HepG2 (cell line): ENCODE measurements at regions not wholly inside any gene's neighbourhood (a gene's known extent, or its start where the extent isn't known, plus 50 kb on each side); places are given as distances from the start of the nearest gene placed in this dataset.

Experiments
- ATAC-seq: fragments of 200-7000 bp; cut with Tn5 transposase; 3 replicates; pipeline ENCODE4 v1.9.1; 2020; ENCODE audit warnings: mild to moderate bottlenecking, moderate library complexity
- BruUV-seq: library from RNA; stranded (reverse); fragments of 400-500 nt; replicated peaks from 2 replicates; lab custom pipeline; 2021; lab: Mats Ljungman, UMichigan
- CTCF ChIA-PET: fragments of 300-600 bp; formaldehyde crosslinking; extraction: SDS; loops from one replicate; lab custom pipeline; 2021; ENCODE audit warnings: low total read pairs, inconsistent platforms, low intra/inter-chr PET ratio; lab: Yijun Ruan, JAX
- POLR2A ChIA-PET: fragments of 350-600 bp; sonication (Branson Sonifier 250); formaldehyde crosslinking; loops from one replicate; lab custom pipeline; 2020; ENCODE audit warnings: antibody characterized with exemption, inconsistent platforms; lab: Yijun Ruan, JAX
- DNase-seq: peaks from one replicate; pipeline ENCODE4 v3.0.0-alpha.2; 2015; ENCODE audit warnings: low spot score
- FAIRE-seq: peaks from 3 replicates; lab custom pipeline; 2011; peaks lifted over from hg19 to GRCh38; lab: Jason Lieb, UNC
- H2AFZ ChIP-seq: one replicate; pipeline ENCODE4 v1.6.1; 2011; ENCODE audit warnings: low read length, inconsistent platforms
- H3K27ac ChIP-seq: fragments of 300-600 bp; 3 replicates; pipeline ENCODE4 v1.8.0; 2011; ENCODE audit warnings: mixed run types, mild to moderate bottlenecking, mixed read lengths, low read length, inconsistent platforms; ENCODE audit not compliant: insufficient read depth; ENCODE audit errors: extremely low read length
- H3K27me3 ChIP-seq, 2 experiments: fragments of 200-600 bp in 1 of 2; 2 replicates in 1 of 2; 3 replicates in 1 of 2; pipeline versions ENCODE4 v1.6.0 to v1.8.0; 2011; ENCODE audit warnings: low read length in 2 of 2, mild to moderate bottlenecking in 2 of 2, moderate library complexity in 2 of 2, inconsistent platforms in 1 of 2; ENCODE audit not compliant: insufficient read depth in 2 of 2, control insufficient read depth in 1 of 2
- H3K36me3 ChIP-seq, 2 experiments: fragments of 200-600 bp in 1 of 2; replicated peaks in 1 of 2; 2 replicates in 1 of 2; 3 replicates in 1 of 2; pipeline versions ENCODE4 v1.5.1 to v1.8.0; 2011; ENCODE audit warnings: low read length in 2 of 2, inconsistent platforms in 1 of 2; ENCODE audit not compliant: insufficient read depth in 2 of 2, control insufficient read depth in 1 of 2
- H3K4me1 ChIP-seq: 2 replicates; pipeline ENCODE4 v1.5.1; 2012; ENCODE audit warnings: low read length, inconsistent platforms; ENCODE audit not compliant: insufficient read depth
- H3K4me2 ChIP-seq: 2 replicates; pipeline ENCODE4 v1.6.0; 2011; ENCODE audit warnings: low read depth, low read length, inconsistent platforms
- H3K4me3 ChIP-seq, 3 experiments: fragments of 200-600 bp in 1 of 3; sonication (generic), shearing (Covaris generic) in 1 of 3; replicated peaks in 1 of 3; 2 replicates each; pipeline ENCODE4 v1.5.1; 2011 to 2016; ENCODE audit warnings: low read length in 3 of 3, inconsistent platforms in 2 of 3, low read depth in 2 of 3, mild to moderate bottlenecking in 2 of 3, control low read depth in 1 of 3, mixed read lengths in 1 of 3; ENCODE audit not compliant: insufficient read depth in 1 of 3
- H3K79me2 ChIP-seq: one replicate; pipeline ENCODE4 v1.6.1; 2011; ENCODE audit warnings: low read length, inconsistent platforms; ENCODE audit not compliant: insufficient read depth
- H3K9ac ChIP-seq: 2 replicates; pipeline ENCODE4 v1.6.0; 2011; ENCODE audit warnings: mild to moderate bottlenecking, low read depth, low read length, inconsistent platforms; ENCODE audit not compliant: insufficient read depth
- H3K9me3 ChIP-seq: 2 replicates; pipeline ENCODE4 v1.5.1; 2012; ENCODE audit warnings: mild to moderate bottlenecking, low read length
- H4K20me1 ChIP-seq: 2 replicates; pipeline ENCODE4 v1.6.0; 2011; ENCODE audit warnings: inconsistent platforms, mild to moderate bottlenecking, low read length, moderate library complexity; ENCODE audit not compliant: insufficient read depth
- EED ChIP-seq: sonication (generic); formaldehyde crosslinking; IDR thresholded peaks from 2 replicates; pipeline ENCODE4 v1.5.0; 2020; ENCODE audit warnings: mild to moderate bottlenecking, missing genetic modification reagents
- NFE2L1 ChIP-seq: sonication (generic); formaldehyde crosslinking; IDR thresholded peaks from 2 replicates; pipeline ENCODE4 v1.4.0; 2020; ENCODE audit warnings: missing genetic modification reagents, mild to moderate bottlenecking, borderline replicate concordance
- NPAS2 ChIP-seq: sonication (generic); formaldehyde crosslinking; IDR thresholded peaks from 2 replicates; pipeline ENCODE4 v1.8.0; 2022; ENCODE audit warnings: mild to moderate bottlenecking, missing genetic modification reagents, borderline replicate concordance
- PAWR ChIP-seq: sonication (generic); formaldehyde crosslinking; IDR thresholded peaks from 2 replicates; pipeline ENCODE4 v1.4.0; 2020; ENCODE audit warnings: missing genetic modification reagents, mild to moderate bottlenecking, borderline replicate concordance
- TBP ChIP-seq: sonication (generic); formaldehyde crosslinking; IDR thresholded peaks from 2 replicates; pipeline ENCODE4 v1.5.0; 2020; ENCODE audit warnings: missing genetic modification reagents
- ZNF510 ChIP-seq: sonication (generic); formaldehyde crosslinking; IDR thresholded peaks from 2 replicates; pipeline ENCODE4 v1.4.0; 2020; ENCODE audit warnings: low read depth, mild to moderate bottlenecking, missing genetic modification reagents
- WGBS: methylation state at CpG from one replicate; pipeline ENCODE4 v1.1.6; 2017; ENCODE audit warnings: low lambda C conversion rate; 5-methylcytosine and 5-hydroxymethylcytosine counted together
- in situ Hi-C: cut with HindIII; loops from 2 replicates; pipeline ENCODE4 v1.10.0; 2017; ENCODE audit warnings: low pct_unique_long_range_greater_than_20kb; ENCODE audit not compliant: extremely low pct_ligation_motif_present
- intact Hi-C: fragments of 100-400 bp; cut with micrococcal nuclease; formaldehyde crosslinking; loops from one replicate; pipeline ENCODE4 v1.10.0; 2022; ENCODE audit not compliant: unreplicated experiment
- TF ChIP-seq, protein P1 (sequence below): IDR thresholded peaks from 2 replicates; pipeline ENCODE4 v1.6.1; 2012; ENCODE audit warnings: low read length, improper control_type of control experiment
- TF ChIP-seq, protein P2 (sequence below): sonication (generic); formaldehyde crosslinking; IDR thresholded peaks from 2 replicates; pipeline ENCODE4 v1.4.0; 2020; ENCODE audit warnings: missing genetic modification reagents
- TF ChIP-seq, protein P3 (sequence below): sonication (generic); formaldehyde crosslinking; IDR thresholded peaks from 2 replicates; pipeline ENCODE4 v1.9.0; 2021; ENCODE audit warnings: missing genetic modification reagents, mild to moderate bottlenecking, borderline replicate concordance

DNA sequence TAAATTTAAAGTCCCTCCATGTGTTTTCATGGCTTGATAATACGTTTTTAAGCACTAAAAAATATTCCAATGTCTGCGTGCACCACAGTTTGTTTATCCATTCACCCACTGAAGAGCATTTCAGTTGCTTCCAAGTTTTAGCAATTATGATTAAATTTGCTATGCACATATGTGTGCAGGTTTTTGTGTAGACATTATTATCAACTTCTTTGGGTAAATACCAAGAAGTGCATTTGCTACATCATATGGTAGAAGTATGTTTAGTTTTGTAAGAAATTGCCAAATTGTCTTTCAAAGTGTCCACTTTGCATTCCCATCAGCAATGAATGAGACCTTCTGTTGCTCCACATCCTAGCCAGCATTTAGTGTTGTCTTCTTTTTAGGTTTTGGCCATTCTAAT lies 550.0 kb downstream of the BRINP3 start:
- in situ Hi-C loops: no loop called here

More for the DNA sequence above, 550.0 kb downstream of the BRINP3 start:
- POLR2A ChIA-PET: no interaction called here
- BruUV-seq: no TSS peak
- no peak overlapping the region for H2AFZ ChIP-seq
- no peaks in the 10 kb centered on the region for H3K79me2 ChIP-seq
- H4K20me1 ChIP-seq: no peaks in the 10 kb centered on the region
- no peak overlapping the region for H3K27ac ChIP-seq
- 0% methylated on average over 2 of the region's 2 CpGs for WGBS
- no peak overlapping the region for H3K4me3 ChIP-seq
- no peaks in the 10 kb centered on the region for H3K36me3 ChIP-seq
- no peaks in the 10 kb centered on the region for H3K27me3 ChIP-seq
- DNase-seq (no peak), ATAC-seq (no peak)
- CTCF ChIA-PET: no interaction called here
- no peaks in the 10 kb centered on the region for H3K4me1 ChIP-seq
- intact Hi-C loops: no loop called here
- H3K9ac ChIP-seq: no peak overlapping the region
- H3K4me2 ChIP-seq: no peak overlapping the region
- H3K9me3 ChIP-seq: peaks cover 13% of the 10 kb centered on the region
- TF ChIP-seq, protein P1, sequence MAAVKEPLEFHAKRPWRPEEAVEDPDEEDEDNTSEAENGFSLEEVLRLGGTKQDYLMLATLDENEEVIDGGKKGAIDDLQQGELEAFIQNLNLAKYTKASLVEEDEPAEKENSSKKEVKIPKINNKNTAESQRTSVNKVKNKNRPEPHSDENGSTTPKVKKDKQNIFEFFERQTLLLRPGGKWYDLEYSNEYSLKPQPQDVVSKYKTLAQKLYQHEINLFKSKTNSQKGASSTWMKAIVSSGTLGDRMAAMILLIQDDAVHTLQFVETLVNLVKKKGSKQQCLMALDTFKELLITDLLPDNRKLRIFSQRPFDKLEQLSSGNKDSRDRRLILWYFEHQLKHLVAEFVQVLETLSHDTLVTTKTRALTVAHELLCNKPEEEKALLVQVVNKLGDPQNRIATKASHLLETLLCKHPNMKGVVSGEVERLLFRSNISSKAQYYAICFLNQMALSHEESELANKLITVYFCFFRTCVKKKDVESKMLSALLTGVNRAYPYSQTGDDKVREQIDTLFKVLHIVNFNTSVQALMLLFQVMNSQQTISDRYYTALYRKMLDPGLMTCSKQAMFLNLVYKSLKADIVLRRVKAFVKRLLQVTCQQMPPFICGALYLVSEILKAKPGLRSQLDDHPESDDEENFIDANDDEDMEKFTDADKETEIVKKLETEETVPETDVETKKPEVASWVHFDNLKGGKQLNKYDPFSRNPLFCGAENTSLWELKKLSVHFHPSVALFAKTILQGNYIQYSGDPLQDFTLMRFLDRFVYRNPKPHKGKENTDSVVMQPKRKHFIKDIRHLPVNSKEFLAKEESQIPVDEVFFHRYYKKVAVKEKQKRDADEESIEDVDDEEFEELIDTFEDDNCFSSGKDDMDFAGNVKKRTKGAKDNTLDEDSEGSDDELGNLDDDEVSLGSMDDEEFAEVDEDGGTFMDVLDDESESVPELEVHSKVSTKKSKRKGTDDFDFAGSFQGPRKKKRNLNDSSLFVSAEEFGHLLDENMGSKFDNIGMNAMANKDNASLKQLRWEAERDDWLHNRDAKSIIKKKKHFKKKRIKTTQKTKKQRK: no peak
- no peak for TF ChIP-seq NFE2L1
- TF ChIP-seq EED: no peak
- no peak for TF ChIP-seq TBP (CRISPR knock-in tag)
- TF ChIP-seq NPAS2 (CRISPR knock-in tag): no peak
- TF ChIP-seq, protein P2, sequence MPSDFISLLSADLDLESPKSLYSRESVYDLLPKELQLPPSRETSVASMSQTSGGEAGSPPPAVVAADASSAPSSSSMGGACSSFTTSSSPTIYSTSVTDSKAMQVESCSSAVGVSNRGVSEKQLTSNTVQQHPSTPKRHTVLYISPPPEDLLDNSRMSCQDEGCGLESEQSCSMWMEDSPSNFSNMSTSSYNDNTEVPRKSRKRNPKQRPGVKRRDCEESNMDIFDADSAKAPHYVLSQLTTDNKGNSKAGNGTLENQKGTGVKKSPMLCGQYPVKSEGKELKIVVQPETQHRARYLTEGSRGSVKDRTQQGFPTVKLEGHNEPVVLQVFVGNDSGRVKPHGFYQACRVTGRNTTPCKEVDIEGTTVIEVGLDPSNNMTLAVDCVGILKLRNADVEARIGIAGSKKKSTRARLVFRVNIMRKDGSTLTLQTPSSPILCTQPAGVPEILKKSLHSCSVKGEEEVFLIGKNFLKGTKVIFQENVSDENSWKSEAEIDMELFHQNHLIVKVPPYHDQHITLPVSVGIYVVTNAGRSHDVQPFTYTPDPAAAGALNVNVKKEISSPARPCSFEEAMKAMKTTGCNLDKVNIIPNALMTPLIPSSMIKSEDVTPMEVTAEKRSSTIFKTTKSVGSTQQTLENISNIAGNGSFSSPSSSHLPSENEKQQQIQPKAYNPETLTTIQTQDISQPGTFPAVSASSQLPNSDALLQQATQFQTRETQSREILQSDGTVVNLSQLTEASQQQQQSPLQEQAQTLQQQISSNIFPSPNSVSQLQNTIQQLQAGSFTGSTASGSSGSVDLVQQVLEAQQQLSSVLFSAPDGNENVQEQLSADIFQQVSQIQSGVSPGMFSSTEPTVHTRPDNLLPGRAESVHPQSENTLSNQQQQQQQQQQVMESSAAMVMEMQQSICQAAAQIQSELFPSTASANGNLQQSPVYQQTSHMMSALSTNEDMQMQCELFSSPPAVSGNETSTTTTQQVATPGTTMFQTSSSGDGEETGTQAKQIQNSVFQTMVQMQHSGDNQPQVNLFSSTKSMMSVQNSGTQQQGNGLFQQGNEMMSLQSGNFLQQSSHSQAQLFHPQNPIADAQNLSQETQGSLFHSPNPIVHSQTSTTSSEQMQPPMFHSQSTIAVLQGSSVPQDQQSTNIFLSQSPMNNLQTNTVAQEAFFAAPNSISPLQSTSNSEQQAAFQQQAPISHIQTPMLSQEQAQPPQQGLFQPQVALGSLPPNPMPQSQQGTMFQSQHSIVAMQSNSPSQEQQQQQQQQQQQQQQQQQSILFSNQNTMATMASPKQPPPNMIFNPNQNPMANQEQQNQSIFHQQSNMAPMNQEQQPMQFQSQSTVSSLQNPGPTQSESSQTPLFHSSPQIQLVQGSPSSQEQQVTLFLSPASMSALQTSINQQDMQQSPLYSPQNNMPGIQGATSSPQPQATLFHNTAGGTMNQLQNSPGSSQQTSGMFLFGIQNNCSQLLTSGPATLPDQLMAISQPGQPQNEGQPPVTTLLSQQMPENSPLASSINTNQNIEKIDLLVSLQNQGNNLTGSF (CRISPR knock-in tag): no peak
- TF ChIP-seq, protein P3, sequence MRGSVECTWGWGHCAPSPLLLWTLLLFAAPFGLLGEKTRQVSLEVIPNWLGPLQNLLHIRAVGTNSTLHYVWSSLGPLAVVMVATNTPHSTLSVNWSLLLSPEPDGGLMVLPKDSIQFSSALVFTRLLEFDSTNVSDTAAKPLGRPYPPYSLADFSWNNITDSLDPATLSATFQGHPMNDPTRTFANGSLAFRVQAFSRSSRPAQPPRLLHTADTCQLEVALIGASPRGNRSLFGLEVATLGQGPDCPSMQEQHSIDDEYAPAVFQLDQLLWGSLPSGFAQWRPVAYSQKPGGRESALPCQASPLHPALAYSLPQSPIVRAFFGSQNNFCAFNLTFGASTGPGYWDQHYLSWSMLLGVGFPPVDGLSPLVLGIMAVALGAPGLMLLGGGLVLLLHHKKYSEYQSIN (CRISPR knock-in tag): no peak
- no peak for TF ChIP-seq ZNF510 (CRISPR knock-in tag)
- no peak for TF ChIP-seq PAWR (CRISPR knock-in tag)
- TF ChIP-seq, all 625 proteins: peak for 0
- no peak for FAIRE-seq
